Fibroblast of skin of right biceps (primary cell): ENCODE measurements at regions not wholly inside any gene's neighbourhood (a gene's known extent, or its start where the extent isn't known, plus 50 kb on each side); places are given as distances from the start of the nearest gene placed in this dataset.

Experiments used
- DNase-seq: peaks from one replicate; pipeline ENCODE4 v3.0.0-alpha.2; 2013

DNA sequence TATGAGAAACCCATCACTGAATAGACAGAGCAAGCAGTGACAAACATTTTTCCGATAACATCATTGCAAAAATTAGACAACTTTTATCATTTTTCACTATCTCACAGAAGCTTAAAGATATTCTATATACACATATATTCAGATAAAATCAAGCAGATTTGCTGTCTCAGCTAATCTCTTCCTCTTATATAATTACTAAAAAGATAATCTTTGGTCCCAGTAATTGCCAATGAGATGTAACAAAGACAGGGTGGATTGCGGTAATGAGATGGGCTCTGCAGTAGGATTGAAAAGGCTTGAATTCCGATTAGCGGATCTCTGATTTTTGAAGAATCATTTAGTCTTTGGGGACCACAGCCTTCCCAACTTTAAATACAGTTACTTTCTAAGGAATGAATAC, 63.5 kb downstream of the SYT4 start:
- DNase-seq: no peak

DNA sequence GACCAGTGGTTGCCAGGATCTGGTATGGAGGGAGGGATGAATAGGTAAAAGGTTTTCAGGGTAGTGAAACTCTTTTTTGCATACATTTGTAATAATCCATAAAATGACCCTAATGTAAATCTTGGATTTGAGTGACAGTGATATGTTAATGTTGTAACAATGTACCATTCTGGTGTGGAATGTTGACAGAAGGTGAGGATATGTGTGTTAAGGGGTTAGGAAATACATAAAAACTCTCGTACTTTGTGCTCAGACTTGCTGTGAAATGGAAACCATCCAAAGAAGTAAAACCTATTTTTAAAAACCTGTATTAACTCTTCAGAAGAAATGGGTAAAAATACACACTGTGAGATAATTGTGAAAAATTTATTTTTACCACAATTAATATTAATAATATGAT, 66.2 kb downstream of the SYT4 start:
- no peak for DNase-seq

- DNase-seq: no peak
These were observed 79.9 kb upstream of the RIT2 start for GRCh38 chr18:43195421-43195820.

DNA sequence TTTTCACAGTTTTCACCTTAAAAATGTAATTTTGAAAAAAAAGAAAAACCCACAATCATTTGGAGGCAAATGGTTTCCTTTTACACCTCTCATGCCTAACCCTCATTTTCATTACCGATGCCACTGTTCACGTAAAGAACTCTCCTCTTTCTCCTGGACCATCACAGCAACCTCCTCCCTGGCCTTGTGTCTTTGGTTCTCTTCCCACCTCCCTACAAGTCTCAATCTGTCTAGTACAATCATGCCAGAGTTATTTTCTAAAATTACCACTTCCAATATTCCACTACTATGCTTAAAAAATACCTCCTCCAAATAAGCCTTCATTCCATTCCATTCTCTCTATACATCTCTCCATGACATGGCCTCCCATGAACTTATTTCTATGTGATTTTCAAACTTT, 77.9 kb upstream of the RIT2 start:
- DNase-seq: no peak

- peak; percentile 0 for DNase-seq
These were observed 76.9 kb upstream of the RIT2 start for GRCh38 chr18:43192408-43192807.

- DNase-seq: no peak
These were observed 66.2 kb upstream of the RIT2 start for GRCh38 chr18:43181711-43182110.

- no peak for DNase-seq
These were observed 65.3 kb upstream of the RIT2 start for GRCh38 chr18:43180814-43181213.

GRCh38 chr18:43175257-43175656, 59.8 kb upstream of the RIT2 start:
- DNase-seq: no peak

- no peak for DNase-seq
These were observed 55.1 kb upstream of the RIT2 start for GRCh38 chr18:43170586-43170985.
